ENCODE measurements at regions not wholly inside any gene's neighbourhood (a gene's known extent, or its start where the extent isn't known, plus 50 kb on each side); places are given as distances from the start of the nearest gene placed in this dataset.

DNA sequence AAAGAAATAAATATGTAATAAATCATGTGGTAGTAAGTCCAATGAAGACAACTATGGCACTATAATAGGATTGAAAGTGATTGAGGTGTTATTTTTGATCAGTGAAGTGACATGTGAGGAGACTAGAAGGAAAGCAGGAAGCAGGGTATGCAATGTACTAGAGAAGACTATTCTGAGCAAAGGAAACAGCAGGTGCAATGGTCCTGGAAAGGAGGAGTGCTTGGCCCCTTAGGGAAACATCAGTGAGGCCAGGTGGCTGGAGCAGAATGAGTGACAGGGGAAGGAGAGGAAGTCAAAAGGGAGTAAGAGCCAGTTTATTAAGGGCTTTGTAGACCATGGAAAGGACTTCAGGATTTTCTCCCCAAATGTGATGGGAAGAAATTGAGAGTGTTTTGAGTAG, 207.6 kb upstream of the HCCS start:
- TF ChIP-seq CTCF (IDR thresholded peaks at IDR 0.05; ENCODE audit: low read length) (no peak), EZH2phosphoT487 (IDR thresholded peaks at IDR 0.05; ENCODE audit: low read length) (no peak)
